ENCODE measurements at regions not wholly inside any gene's neighbourhood (a gene's known extent, or its start where the extent isn't known, plus 50 kb on each side); places are given as distances from the start of the nearest gene placed in this dataset.

GRCh38 chr7:155896531-155897263, 84.4 kb upstream of the SHH start:
- DNase-seq (ENCODE audit: low read depth in 3 of 3), result no peak

- no peak for DNase-seq (ENCODE audit: low read depth in 3 of 3)
Observed at GRCh38 chr7:155893664-155894063, 81.4 kb upstream of the SHH start.

GRCh38 chr7:155893176-155893575, 80.9 kb upstream of the SHH start:
- DNase-seq (ENCODE audit: low read depth in 3 of 3), result no peak

GRCh38 chr7:155889636-155890511, 77.6 kb upstream of the SHH start:
- no peak for DNase-seq (ENCODE audit: low read depth in 3 of 3)

GRCh38 chr7:155887174-155887525, 74.9 kb upstream of the SHH start:
- no peak for DNase-seq (ENCODE audit: low read depth in 3 of 3)

GRCh38 chr7:155886391-155887173, 74.3 kb upstream of the SHH start:
- DNase-seq (ENCODE audit: low read depth in 3 of 3), result no peak

GRCh38 chr7:155885167-155886155, 73.2 kb upstream of the SHH start:
- DNase-seq (ENCODE audit: low read depth in 3 of 3), result no peak

- DNase-seq (ENCODE audit: low read depth in 3 of 3), result no peak
Observed at GRCh38 chr7:155884225-155885166, 72.2 kb upstream of the SHH start.

GRCh38 chr7:155883491-155884224, 71.4 kb upstream of the SHH start:
- DNase-seq (ENCODE audit: low read depth in 3 of 3), result no peak

- DNase-seq (ENCODE audit: low read depth in 3 of 3), result no peak
Observed at GRCh38 chr7:155882596-155882995, 70.3 kb upstream of the SHH start.

- no peak for DNase-seq (ENCODE audit: low read depth in 3 of 3)
Observed at GRCh38 chr7:155881471-155882350, 69.4 kb upstream of the SHH start.

GRCh38 chr7:155880721-155881120, 68.5 kb upstream of the SHH start:
- DNase-seq (ENCODE audit: low read depth in 3 of 3), result no peak

GRCh38 chr7:155879592-155879991, 67.3 kb upstream of the SHH start:
- no peak for DNase-seq (ENCODE audit: low read depth in 3 of 3)

- DNase-seq (ENCODE audit: low read depth in 3 of 3), result no peak
Observed at GRCh38 chr7:155878674-155879073, 66.4 kb upstream of the SHH start.

GRCh38 chr7:155878250-155878649, 66.0 kb upstream of the SHH start:
- no peak for DNase-seq (ENCODE audit: low read depth in 3 of 3)

- no peak for DNase-seq (ENCODE audit: low read depth in 3 of 3)
Observed at GRCh38 chr7:155877167-155877566, 64.9 kb upstream of the SHH start.

- DNase-seq (ENCODE audit: low read depth in 3 of 3), result no peak
Observed at GRCh38 chr7:155874411-155874810, 62.1 kb upstream of the SHH start.

GRCh38 chr7:155874010-155874409, 61.7 kb upstream of the SHH start:
- no peak for DNase-seq (ENCODE audit: low read depth in 3 of 3)

Data from stimulated activated CD4-positive, alpha-beta T cell treated with anti-CD3 and anti-CD28 coated beads, TNF-alpha, amount 100 ng/mL, for 24 hours (primary cell).